ENCODE measurements at regions not wholly inside any gene's neighbourhood (a gene's known extent, or its start where the extent isn't known, plus 50 kb on each side); places are given as distances from the start of the nearest gene placed in this dataset.

DNA sequence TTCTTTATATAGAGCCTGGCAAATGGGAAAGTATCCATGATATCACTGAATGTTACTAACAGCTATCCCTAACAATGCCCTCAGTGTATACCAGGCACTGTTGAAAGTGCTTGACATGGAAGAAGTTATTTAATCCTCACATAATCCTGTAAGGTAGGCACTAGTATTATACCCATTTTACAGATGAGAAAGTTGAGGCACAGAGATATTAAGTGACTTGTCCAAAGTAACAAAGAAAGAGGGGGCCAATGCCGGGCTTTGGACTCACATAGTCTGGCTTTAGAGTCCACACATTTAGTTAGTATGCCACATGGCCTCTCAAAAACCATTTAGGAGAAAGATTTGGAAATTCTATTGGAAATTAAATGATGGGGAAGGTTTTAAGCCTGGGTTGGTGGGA is 220.8 kb upstream of the PLET1 start:
- CTCF ChIA-PET: no interaction called here
- TF ChIP-seq, protein P1, sequence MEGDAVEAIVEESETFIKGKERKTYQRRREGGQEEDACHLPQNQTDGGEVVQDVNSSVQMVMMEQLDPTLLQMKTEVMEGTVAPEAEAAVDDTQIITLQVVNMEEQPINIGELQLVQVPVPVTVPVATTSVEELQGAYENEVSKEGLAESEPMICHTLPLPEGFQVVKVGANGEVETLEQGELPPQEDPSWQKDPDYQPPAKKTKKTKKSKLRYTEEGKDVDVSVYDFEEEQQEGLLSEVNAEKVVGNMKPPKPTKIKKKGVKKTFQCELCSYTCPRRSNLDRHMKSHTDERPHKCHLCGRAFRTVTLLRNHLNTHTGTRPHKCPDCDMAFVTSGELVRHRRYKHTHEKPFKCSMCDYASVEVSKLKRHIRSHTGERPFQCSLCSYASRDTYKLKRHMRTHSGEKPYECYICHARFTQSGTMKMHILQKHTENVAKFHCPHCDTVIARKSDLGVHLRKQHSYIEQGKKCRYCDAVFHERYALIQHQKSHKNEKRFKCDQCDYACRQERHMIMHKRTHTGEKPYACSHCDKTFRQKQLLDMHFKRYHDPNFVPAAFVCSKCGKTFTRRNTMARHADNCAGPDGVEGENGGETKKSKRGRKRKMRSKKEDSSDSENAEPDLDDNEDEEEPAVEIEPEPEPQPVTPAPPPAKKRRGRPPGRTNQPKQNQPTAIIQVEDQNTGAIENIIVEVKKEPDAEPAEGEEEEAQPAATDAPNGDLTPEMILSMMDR (IDR thresholded peaks at IDR 0.05): no peak
- Histone ChIP-seq H3K36me3 (ENCODE audit: insufficient read depth, low read length) (no peaks in the 10 kb centered on the region), H3K9me3 (ENCODE audit: control insufficient read depth in 1 of 2, insufficient read depth in 1 of 2, low read length in 2 of 2) (no peaks in the 10 kb centered on the region), H3K4me1 (ENCODE audit: insufficient read depth, low read length) (no peaks in the 10 kb centered on the region), H3K4me3 (ENCODE audit: low read length) (no peak overlapping the region), H3K27ac (ENCODE audit: low read depth in 1 of 2, low read length in 2 of 2) (no peak overlapping the region), H3K27me3 (ENCODE audit: control insufficient read depth in 1 of 2, insufficient read depth in 2 of 2, low read length in 2 of 2) (peaks cover 0 to 6% of the 10 kb centered on the region in 2 experiments)
- Mint-ChIP-seq H3K36me3 (ENCODE audit: low read depth) (no peaks in the 10 kb centered on the region), H3K27ac (no peak overlapping the region), H3K27me3 (no peaks in the 10 kb centered on the region), H3K4me3 (no peak overlapping the region), H3K9me3 (no peaks in the 10 kb centered on the region), H3K4me1 (ENCODE audit: low read depth) (no peaks in the 10 kb centered on the region)
- POLR2A ChIA-PET: no interaction called here
- intact Hi-C loops (cut with DNase I, micrococcal nuclease): no loop called here
- ATAC-seq (ENCODE audit: poor library complexity): no peak
- no peak for DNase-seq

DNA sequence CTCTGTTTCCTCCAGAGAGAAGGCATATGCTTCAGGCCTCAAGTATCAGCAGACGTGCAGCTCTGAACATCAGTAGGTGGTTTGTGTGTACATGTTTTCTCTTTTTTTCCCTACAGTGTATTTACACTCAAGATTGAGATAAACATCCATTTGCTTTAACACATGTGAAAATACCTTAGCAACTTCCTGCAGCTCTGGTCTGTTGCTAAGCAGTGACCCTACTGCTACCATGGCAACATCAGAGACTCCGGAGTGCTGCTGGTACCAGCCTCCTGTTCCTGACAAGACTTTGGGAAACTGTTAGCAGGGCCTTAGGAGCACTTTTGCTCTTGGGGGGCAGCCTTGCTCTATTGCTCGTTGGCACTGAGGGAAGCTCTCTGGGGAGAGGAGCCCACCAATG is 221.2 kb upstream of the PLET1 start:
- no peak for ATAC-seq (ENCODE audit: poor library complexity)
- Histone ChIP-seq H3K4me1 (ENCODE audit: insufficient read depth, low read length) (no peaks in the 10 kb centered on the region), H3K36me3 (ENCODE audit: insufficient read depth, low read length) (no peaks in the 10 kb centered on the region), H3K27ac (ENCODE audit: low read depth in 1 of 2, low read length in 2 of 2) (no peak overlapping the region), H3K4me3 (ENCODE audit: low read length) (no peak overlapping the region), H3K27me3 (ENCODE audit: control insufficient read depth in 1 of 2, insufficient read depth in 2 of 2, low read length in 2 of 2) (peaks cover 0 to 6% of the 10 kb centered on the region in 2 experiments), H3K9me3 (ENCODE audit: control insufficient read depth in 1 of 2, insufficient read depth in 1 of 2, low read length in 2 of 2) (no peaks in the 10 kb centered on the region)
- Mint-ChIP-seq H3K4me1 (ENCODE audit: low read depth) (no peaks in the 10 kb centered on the region), H3K4me3 (no peak overlapping the region), H3K27me3 (no peaks in the 10 kb centered on the region), H3K9me3 (no peaks in the 10 kb centered on the region), H3K27ac (no peak overlapping the region), H3K36me3 (ENCODE audit: low read depth) (no peaks in the 10 kb centered on the region)
- ChIA-PET POLR2A (no interaction called here), CTCF (no interaction called here)
- TF ChIP-seq, protein P1 (IDR thresholded peaks at IDR 0.05): no peak
- DNase-seq: no peak
- intact Hi-C loops (cut with DNase I, micrococcal nuclease): no loop called here

DNA sequence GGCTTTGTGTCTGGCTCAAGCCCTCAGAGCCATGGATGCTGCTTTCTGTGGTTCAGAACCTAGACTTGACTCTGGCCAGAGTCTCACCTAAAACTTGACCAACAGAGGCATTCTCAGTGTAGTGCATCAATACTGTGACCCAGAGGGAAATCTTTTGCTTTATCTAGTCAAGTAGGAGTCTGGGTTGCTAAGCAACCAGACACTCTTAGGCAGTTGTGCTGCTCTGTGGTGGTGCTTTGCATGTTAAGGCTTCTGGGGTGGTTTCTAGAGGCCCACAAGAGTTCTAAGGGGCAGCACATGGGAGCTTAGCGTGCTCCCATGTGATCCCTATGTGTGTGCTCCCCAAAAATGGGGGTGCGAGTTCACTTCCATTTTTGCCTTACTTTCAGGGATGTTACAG is 224.6 kb upstream of the PLET1 start:
- CTCF ChIA-PET: no interaction called here
- Mint-ChIP-seq H3K27ac (no peak overlapping the region), H3K4me1 (ENCODE audit: low read depth) (no peaks in the 10 kb centered on the region), H3K27me3 (peaks cover 10% of the 10 kb centered on the region), H3K36me3 (ENCODE audit: low read depth) (no peaks in the 10 kb centered on the region), H3K9me3 (no peaks in the 10 kb centered on the region), H3K4me3 (no peak overlapping the region)
- Histone ChIP-seq H3K36me3 (ENCODE audit: insufficient read depth, low read length) (no peaks in the 10 kb centered on the region), H3K27ac (ENCODE audit: low read depth in 1 of 2, low read length in 2 of 2) (no peak overlapping the region), H3K27me3 (ENCODE audit: control insufficient read depth in 1 of 2, insufficient read depth in 2 of 2, low read length in 2 of 2) (peaks cover 0 to 8% of the 10 kb centered on the region in 2 experiments), H3K9me3 (ENCODE audit: control insufficient read depth in 1 of 2, insufficient read depth in 1 of 2, low read length in 2 of 2) (no peaks in the 10 kb centered on the region), H3K4me1 (ENCODE audit: insufficient read depth, low read length) (no peaks in the 10 kb centered on the region), H3K4me3 (ENCODE audit: low read length) (no peak overlapping the region)
- TF ChIP-seq, protein P1 (IDR thresholded peaks at IDR 0.05): no peak
- ATAC-seq (ENCODE audit: poor library complexity) (no peak), DNase-seq (no peak)
- intact Hi-C loops (cut with DNase I, micrococcal nuclease): no loop called here
- POLR2A ChIA-PET: no interaction called here

All from CD4-positive, alpha-beta T cell (primary cell).